H9 (cell line): ENCODE measurements at regions not wholly inside any gene's neighbourhood (a gene's known extent, or its start where the extent isn't known, plus 50 kb on each side); places are given as distances from the start of the nearest gene placed in this dataset.

Experiments used
- DNase-seq: peaks from one replicate; pipeline ENCODE4 v3.0.0-alpha.2; 2017
- H2AFZ ChIP-seq: one replicate; pipeline ENCODE4 v1.6.1; 2013; ENCODE audit warnings: mild to moderate bottlenecking, low read length, control low read depth, moderate library complexity
- H2AK5ac ChIP-seq: 2 replicates; pipeline ENCODE4 v1.6.1; 2013; ENCODE audit warnings: low read length, control low read depth, mixed read lengths; ENCODE audit not compliant: insufficient read length
- H2BK120ac ChIP-seq: one replicate; pipeline ENCODE4 v1.6.1; 2013; ENCODE audit warnings: low read depth, mild to moderate bottlenecking, low read length, control low read depth, inconsistent platforms; ENCODE audit not compliant: poor library complexity, severe bottlenecking
- H2BK12ac ChIP-seq: 2 replicates; pipeline ENCODE4 v1.6.1; 2013; ENCODE audit warnings: low read length, control low read depth, mixed read lengths, low read depth; ENCODE audit not compliant: insufficient read length
- H2BK15ac ChIP-seq: 2 replicates; pipeline ENCODE4 v1.6.1; 2013; ENCODE audit warnings: low read depth, low read length, control low read depth
- H2BK20ac ChIP-seq: one replicate; pipeline ENCODE4 v1.6.1; 2013; ENCODE audit warnings: low read depth, mild to moderate bottlenecking, low read length, control low read depth, inconsistent platforms; ENCODE audit not compliant: poor library complexity, severe bottlenecking
- H2BK5ac ChIP-seq: 2 replicates; pipeline ENCODE4 v1.6.1; 2013; ENCODE audit warnings: low read length, control low read depth, mixed read lengths; ENCODE audit not compliant: insufficient read length
- H3K14ac ChIP-seq: 2 replicates; pipeline ENCODE4 v1.6.1; 2013; ENCODE audit warnings: low read length, control low read depth; ENCODE audit not compliant: insufficient read depth
- H3K18ac ChIP-seq: 2 replicates; pipeline ENCODE4 v1.6.1; 2013; ENCODE audit warnings: low read depth, mild to moderate bottlenecking, mixed read lengths, low read length, control low read depth; ENCODE audit not compliant: insufficient read length
- H3K23ac ChIP-seq: 2 replicates; pipeline ENCODE4 v1.6.1; 2013; ENCODE audit warnings: low read length, control low read depth, mixed read lengths, low read depth; ENCODE audit not compliant: insufficient read length
- H3K23me2 ChIP-seq: 2 replicates; pipeline ENCODE4 v1.6.1; 2013; ENCODE audit warnings: low read depth, mild to moderate bottlenecking, mixed read lengths, low read length, control low read depth; ENCODE audit not compliant: insufficient read length, poor library complexity, severe bottlenecking
- H3K27ac ChIP-seq: 2 replicates; pipeline ENCODE4 v1.5.1; 2013; ENCODE audit warnings: low read length, control low read depth, mixed read lengths, low read depth; ENCODE audit not compliant: insufficient read length
- H3K27me3 ChIP-seq: 2 replicates; pipeline ENCODE4 v1.6.1; 2013; ENCODE audit warnings: low read length, control low read depth, inconsistent platforms; ENCODE audit not compliant: insufficient read depth
- H3K4ac ChIP-seq: 2 replicates; pipeline ENCODE4 v1.6.1; 2013; ENCODE audit warnings: low read depth, mild to moderate bottlenecking, control low read depth, inconsistent platforms, low read length, moderate library complexity
- H3K4me1 ChIP-seq: 2 replicates; pipeline ENCODE4 v1.6.1; 2013; ENCODE audit warnings: low read length, control low read depth, inconsistent platforms; ENCODE audit not compliant: insufficient read depth
- H3K4me2 ChIP-seq: 2 replicates; pipeline ENCODE4 v1.6.1; 2013; ENCODE audit warnings: low read length, control low read depth, mixed read lengths; ENCODE audit not compliant: insufficient read length, insufficient read depth
- H3K56ac ChIP-seq: 2 replicates; pipeline ENCODE4 v1.6.1; 2013; ENCODE audit warnings: low read depth, mild to moderate bottlenecking, mixed read lengths, low read length, control low read depth; ENCODE audit not compliant: insufficient read length
- H3K79me1 ChIP-seq: 2 replicates; pipeline ENCODE4 v1.6.1; 2013; ENCODE audit warnings: low read depth, mild to moderate bottlenecking, moderate library complexity, low read length, control low read depth, inconsistent platforms; ENCODE audit not compliant: insufficient read depth, poor library complexity, severe bottlenecking
- H3K79me2 ChIP-seq: 2 replicates; pipeline ENCODE4 v1.6.1; 2013; ENCODE audit warnings: low read length, control low read depth, inconsistent platforms; ENCODE audit not compliant: insufficient read depth
- H3K9ac ChIP-seq: 2 replicates; pipeline ENCODE4 v1.6.1; 2013; ENCODE audit warnings: low read length, control low read depth, mixed read lengths; ENCODE audit not compliant: insufficient read length; ENCODE audit errors: extremely low read depth
- H3K9me3 ChIP-seq: one replicate; pipeline ENCODE4 v1.6.1; 2013; ENCODE audit warnings: low read depth, low read length, inconsistent platforms; ENCODE audit not compliant: control insufficient read depth
- H3T11ph ChIP-seq: one replicate; pipeline ENCODE4 v1.6.1; 2013; ENCODE audit warnings: mild to moderate bottlenecking, low read length, control low read depth, inconsistent platforms
- H4K20me1 ChIP-seq: one replicate; pipeline ENCODE4 v1.6.1; 2013; ENCODE audit not compliant: control insufficient read depth, insufficient read length, insufficient read depth
- H4K5ac ChIP-seq: 2 replicates; pipeline ENCODE4 v1.6.1; 2013; ENCODE audit warnings: low read depth, mild to moderate bottlenecking, mixed read lengths, low read length, control low read depth; ENCODE audit not compliant: insufficient read length
- H4K8ac ChIP-seq: replicated peaks from 2 replicates; pipeline ENCODE4 v1.6.1; 2013; ENCODE audit warnings: low read length, control low read depth, mixed read lengths, low read depth; ENCODE audit not compliant: insufficient read length
- H4K91ac ChIP-seq: 2 replicates; pipeline ENCODE4 v1.6.1; 2013; ENCODE audit warnings: low read depth, mild to moderate bottlenecking, moderate library complexity, mixed read lengths, low read length, control low read depth; ENCODE audit not compliant: insufficient read length
- H3K27ac Mint-ChIP-seq, 3 experiments: 2 replicates in 2 of 3; 3 replicates in 1 of 3; pipeline ENCODE4 v1.8.0; 2020 to 2021; ENCODE audit warnings: mixed read lengths in 3 of 3, mild to moderate bottlenecking in 1 of 3, moderate library complexity in 1 of 3
- H3K27me3 Mint-ChIP-seq: 2 replicates; pipeline ENCODE4 v1.8.0; 2021; ENCODE audit warnings: low read depth, mild to moderate bottlenecking, moderate library complexity, mixed read lengths
- H3K36me3 Mint-ChIP-seq, 3 experiments: 2 replicates in 2 of 3; 3 replicates in 1 of 3; pipeline ENCODE4 v1.8.0; 2020 to 2021; ENCODE audit warnings: low read depth in 3 of 3, mixed read lengths in 3 of 3; ENCODE audit not compliant: insufficient read depth in 1 of 3
- H3K4me1 Mint-ChIP-seq, 2 experiments: 2 replicates each; pipeline ENCODE4 v1.8.0; 2020; ENCODE audit warnings: mixed read lengths in 2 of 2
- H3K4me3 Mint-ChIP-seq, 2 experiments: 2 replicates in 1 of 2; 3 replicates in 1 of 2; pipeline ENCODE4 v1.8.0; 2020 to 2021; ENCODE audit warnings: mild to moderate bottlenecking in 2 of 2, mixed read lengths in 2 of 2, moderate library complexity in 1 of 2
- H3K9me3 Mint-ChIP-seq, 2 experiments: 2 replicates in 1 of 2; 3 replicates in 1 of 2; pipeline ENCODE4 v1.8.0; 2020; ENCODE audit warnings: mild to moderate bottlenecking in 2 of 2, mixed read lengths in 2 of 2, moderate library complexity in 1 of 2
- WGBS: extraction: QIAGEN DNeasy Blood & Tissue Kit; methylation state at CpG from one replicate; pipeline ENCODE4 v1.1.7; 2013; ENCODE audit warnings: missing lambda C conversion rate, low lambda C conversion rate, mixed read lengths; ENCODE audit not compliant: insufficient read length; ENCODE audit errors: extremely low coverage; 5-methylcytosine and 5-hydroxymethylcytosine counted together
- TF ChIP-seq, protein P1 (sequence below): fragments of 200-600 bp; sonication (generic); conservative IDR thresholded peaks from 3 replicates; pipeline ENCODE4 v1.8.0; 2021; ENCODE audit warnings: antibody characterized with exemption, mild to moderate bottlenecking

DNA sequence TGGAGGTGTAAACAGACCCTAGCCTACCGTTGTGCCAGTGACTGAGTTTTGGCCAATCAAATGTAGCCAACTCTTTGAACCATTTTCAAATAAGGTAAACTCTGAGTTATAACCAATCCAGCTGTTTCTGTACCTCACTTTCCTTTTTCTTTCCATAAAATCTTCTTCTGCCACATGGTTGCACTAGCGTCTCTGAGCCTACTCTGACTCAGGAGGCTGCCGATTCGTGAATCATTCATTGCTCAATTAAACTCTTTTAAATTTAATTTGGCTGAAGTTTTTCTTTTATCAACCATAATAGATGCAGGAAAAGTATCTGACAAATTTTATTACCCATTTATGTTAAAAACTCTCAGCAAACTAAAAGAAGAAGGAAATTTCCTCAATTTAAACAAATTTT is 111.5 kb upstream of the LYPLAL1 start:
- Histone ChIP-seq H2AK5ac (no peak overlapping the region), H3T11ph (no peak overlapping the region), H3K23ac (no peak overlapping the region), H3K23me2 (no peaks in the 10 kb centered on the region), H2BK120ac (no peak overlapping the region), H4K91ac (no peak overlapping the region), H4K5ac (no peak overlapping the region), H3K79me2 (no peaks in the 10 kb centered on the region), H3K4ac (no peak overlapping the region), H2AFZ (no peak overlapping the region), H3K9me3 (no peaks in the 10 kb centered on the region), H2BK15ac (no peak overlapping the region), H4K20me1 (no peaks in the 10 kb centered on the region), H2BK12ac (no peak overlapping the region), H3K27ac (no peak overlapping the region), H3K9ac (no peak overlapping the region), H3K79me1 (no peaks in the 10 kb centered on the region), H3K18ac (no peak overlapping the region), H3K56ac (no peak overlapping the region), H2BK20ac (no peak overlapping the region), H2BK5ac (no peak overlapping the region), H4K8ac (no peak overlapping the region), H3K27me3 (no peaks in the 10 kb centered on the region), H3K4me1 (no peaks in the 10 kb centered on the region), H3K14ac (no peak overlapping the region), H3K4me2 (no peak overlapping the region)
- TF ChIP-seq, protein P1, sequence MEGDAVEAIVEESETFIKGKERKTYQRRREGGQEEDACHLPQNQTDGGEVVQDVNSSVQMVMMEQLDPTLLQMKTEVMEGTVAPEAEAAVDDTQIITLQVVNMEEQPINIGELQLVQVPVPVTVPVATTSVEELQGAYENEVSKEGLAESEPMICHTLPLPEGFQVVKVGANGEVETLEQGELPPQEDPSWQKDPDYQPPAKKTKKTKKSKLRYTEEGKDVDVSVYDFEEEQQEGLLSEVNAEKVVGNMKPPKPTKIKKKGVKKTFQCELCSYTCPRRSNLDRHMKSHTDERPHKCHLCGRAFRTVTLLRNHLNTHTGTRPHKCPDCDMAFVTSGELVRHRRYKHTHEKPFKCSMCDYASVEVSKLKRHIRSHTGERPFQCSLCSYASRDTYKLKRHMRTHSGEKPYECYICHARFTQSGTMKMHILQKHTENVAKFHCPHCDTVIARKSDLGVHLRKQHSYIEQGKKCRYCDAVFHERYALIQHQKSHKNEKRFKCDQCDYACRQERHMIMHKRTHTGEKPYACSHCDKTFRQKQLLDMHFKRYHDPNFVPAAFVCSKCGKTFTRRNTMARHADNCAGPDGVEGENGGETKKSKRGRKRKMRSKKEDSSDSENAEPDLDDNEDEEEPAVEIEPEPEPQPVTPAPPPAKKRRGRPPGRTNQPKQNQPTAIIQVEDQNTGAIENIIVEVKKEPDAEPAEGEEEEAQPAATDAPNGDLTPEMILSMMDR: no peak
- no CpG with 5 or more reads among the region's 4 CpGs for WGBS
- Mint-ChIP-seq H3K4me3 (no peak overlapping the region), H3K9me3 (peaks cover 0 to 2% of the 10 kb centered on the region in 2 experiments; a peak in 1 of 5 replicates), H3K27ac (no peak overlapping the region; a peak in 1 of 7 replicates), H3K36me3 (no peaks in the 10 kb centered on the region), H3K4me1 (no peaks in the 10 kb centered on the region), H3K27me3 (no peaks in the 10 kb centered on the region)
- no peak for DNase-seq
